NCI-H774 (cell line): ENCODE measurements at regions not wholly inside any gene's neighbourhood (a gene's known extent, or its start where the extent isn't known, plus 50 kb on each side); places are given as distances from the start of the nearest gene placed in this dataset.
"Not testable (repeated sequence)": the region's sequence is repeated elsewhere in the genome, so short reads cannot be mapped to it uniquely, and the experiment has no call there.

Experiments used
- DNase-seq: peaks from one replicate; lab custom pipeline; 2025; lab: John Stamatoyannopoulos, UW

DNA sequence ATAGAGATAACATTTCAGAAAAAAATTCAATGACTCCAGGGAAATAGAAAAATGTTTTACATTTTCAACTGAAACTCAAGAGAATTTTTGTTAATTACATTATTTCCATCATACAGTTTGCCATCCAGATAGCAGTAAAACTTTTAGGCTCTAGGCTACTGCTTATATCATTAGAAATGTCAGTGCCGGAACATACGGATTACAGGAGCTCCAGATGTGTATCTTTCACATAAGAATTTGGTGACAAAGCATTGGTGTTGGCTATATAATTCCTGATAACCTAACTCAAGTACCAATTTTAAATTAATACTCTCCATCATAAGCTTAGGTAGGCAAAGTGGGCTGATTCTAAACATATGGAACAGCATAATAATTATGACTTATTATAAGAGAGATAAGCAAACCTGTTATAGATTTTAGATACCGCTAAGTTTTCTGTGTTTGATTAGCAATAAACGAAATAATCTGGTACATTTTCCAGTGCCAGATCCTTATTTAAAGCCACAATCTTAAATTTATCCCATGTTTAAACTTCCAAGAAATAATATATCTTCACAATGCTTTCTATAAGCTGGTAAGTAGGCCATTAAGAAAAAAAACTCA is 637.9 kb downstream of the NXPH1 start:
- no peak for DNase-seq

DNA sequence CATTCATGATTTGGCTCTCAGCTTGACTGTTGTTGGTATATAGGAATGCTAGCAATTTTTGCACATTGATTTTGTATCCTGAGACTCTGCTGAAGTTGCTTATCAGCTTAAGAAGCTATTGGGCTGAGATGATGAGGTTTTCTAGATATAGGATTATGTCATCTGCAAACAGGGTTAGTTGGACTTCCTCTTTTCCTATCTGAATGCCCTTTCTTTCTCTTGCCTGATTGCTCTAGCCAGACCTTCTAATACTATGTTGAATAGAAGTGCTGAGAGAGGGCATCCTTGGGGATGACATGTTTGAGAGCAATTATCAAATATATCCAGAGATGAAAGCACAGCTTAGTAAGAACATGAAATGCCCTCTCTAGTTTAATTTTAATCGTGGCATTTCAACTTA is 642.4 kb downstream of the NXPH1 start:
- DNase-seq, result not testable (repeated sequence)

DNA sequence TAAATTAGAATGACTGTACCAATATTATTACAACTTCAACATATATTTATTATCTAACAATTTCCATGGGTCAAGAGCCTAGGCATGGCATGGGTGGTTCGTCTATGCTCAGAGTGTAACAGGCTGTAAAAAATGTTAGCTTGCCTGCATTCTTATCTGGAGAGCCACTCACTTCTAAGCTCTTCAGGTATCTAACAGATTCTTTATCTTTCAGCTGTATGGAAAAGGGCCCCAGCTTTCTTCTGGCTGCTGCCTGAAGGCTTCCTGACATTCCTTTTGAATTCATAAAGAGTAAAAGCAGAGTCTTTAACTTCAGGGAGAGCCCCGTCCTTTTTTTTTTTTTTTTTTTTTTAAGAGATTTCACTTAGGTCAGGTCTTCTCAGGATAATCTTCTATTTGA is 648.8 kb downstream of the NXPH1 start:
- no peak for DNase-seq

DNA sequence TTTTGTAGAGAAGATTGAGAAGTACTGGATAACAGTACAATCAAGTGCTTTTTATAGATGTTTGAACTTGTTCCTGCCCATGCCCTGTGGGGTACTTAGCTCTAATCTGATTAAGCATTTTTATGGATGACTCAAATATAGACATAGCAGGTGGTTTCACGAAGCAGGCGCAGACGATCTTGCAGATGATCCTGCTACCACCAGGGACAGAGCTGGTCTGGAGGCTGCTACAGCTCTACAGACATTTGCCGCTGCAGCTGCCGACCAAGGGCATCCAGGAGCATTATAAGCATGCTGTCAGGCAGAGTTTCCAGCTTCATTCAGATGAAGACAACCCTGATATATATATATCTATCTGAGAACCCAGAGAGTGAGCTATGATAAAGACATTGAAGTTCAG is 650.4 kb downstream of the NXPH1 start:
- DNase-seq, result no peak

DNA sequence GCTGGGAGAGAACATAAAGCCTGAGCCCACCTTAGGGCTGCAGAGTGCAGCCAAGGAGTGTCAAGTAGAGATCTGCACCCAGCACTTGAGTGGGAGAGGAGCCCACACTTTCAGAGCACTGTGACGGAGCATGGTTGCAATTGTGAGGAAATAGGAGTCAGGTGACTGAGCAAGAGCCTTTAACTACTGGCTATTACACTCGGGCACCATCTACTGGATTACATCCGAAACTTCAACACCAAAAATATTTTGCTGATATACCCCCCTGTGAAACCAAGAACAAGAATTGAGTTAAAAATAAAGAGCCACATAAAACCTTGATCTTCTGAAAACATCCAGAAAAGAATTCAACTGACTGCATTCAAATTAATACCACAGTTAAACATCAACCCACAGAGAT is 657.9 kb downstream of the NXPH1 start:
- no peak for DNase-seq

DNA sequence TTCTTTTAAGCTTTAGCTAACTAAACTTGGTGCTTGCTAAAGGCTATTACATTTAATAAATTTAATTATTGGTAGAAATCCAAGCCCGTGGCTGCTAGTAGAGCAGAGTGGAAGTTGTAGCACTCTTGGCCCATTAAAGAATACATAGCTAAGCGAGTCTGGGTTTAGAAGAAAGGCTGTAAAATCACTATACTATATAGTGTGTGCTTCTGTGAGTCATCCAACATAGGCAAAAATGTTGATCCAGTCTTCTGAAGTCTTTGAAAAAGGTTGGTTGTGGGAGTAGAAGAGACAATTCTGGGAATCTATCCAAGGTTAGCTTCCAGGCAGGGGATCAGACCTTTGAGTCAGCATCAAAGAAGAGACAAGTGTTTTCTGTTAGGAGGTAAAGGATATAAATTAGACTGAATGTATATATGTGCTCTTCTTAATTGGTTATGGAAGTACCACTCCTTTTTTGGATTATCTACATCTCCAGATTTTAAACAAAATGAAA is 664.2 kb downstream of the NXPH1 start:
- no peak for DNase-seq

DNA sequence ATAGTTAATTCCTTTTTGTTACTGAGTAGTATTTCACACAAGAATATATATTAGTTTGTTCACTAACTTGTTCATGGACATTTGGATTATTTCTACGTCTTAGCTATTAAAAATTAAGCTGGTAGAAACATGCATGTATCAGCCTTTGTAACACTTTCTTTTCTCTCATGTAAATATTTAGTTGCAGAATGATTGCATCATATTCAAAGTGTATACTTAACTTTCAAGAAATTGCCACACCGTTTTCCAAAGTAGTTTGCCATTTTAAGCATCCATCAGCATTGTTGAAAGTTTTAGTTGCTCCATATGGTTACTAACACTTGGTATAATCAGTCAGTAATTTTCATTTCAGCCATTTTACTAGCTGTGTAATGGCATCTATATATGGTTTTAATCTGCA is 666.9 kb downstream of the NXPH1 start:
- DNase-seq, result no peak

DNA sequence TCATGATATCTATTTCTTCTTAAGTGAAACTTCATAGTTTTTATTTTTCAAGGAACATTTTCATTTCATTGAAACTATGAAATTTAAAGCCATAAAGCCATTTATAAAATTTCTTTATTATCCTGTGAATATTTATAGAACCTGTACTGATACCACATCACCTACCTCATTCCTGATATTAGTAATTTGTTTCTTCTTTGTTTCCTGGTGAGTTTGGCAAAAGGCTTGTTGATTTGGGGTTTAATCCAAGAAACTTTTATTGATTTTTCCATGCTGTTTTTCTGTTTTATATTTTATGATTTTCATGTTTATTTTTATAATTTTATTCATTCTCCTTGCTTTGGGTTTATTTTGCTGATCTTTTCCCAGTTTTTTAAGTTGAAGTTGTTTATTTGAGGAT is 669.4 kb downstream of the NXPH1 start:
- no peak for DNase-seq

DNA sequence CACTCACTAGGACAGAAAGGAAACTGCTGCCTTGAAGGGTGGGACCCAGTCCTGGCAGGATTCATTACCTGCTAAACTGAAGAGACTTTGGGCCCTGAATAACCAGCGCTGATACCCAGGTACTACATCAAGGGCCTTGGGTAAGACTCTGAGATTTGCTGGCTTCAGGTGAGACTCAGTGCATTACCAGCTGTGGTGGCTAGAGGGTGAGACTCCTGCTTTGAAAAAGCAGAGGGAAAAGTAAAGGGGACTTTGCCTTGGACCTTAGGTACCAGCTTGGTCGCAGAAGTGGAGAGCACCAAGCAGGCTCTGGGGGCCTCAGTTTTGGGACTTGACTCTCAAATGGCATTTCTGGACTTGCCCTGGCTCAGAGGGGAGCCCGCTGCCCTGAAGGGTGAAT is 673.3 kb downstream of the NXPH1 start:
- DNase-seq, result no peak

DNA sequence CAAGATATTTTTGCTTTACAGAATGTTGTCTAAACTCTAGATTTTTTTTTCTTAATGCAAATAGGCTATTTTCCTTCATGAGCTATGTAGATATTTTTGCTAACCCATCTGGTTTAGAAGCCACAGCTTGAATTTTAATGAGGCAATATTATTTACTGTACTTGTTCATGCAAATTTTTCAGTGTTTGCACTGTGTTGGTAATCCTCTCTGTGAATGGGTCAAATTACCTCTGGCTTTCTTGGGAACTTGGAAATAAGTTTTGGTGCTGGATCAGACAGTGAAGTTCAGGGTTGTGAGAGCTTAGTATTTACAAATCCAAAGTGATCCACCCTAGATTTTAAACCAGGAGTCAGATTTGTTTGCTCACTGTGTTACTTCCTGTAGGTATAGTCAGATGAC is 686.9 kb downstream of the NXPH1 start:
- DNase-seq, result no peak

DNA sequence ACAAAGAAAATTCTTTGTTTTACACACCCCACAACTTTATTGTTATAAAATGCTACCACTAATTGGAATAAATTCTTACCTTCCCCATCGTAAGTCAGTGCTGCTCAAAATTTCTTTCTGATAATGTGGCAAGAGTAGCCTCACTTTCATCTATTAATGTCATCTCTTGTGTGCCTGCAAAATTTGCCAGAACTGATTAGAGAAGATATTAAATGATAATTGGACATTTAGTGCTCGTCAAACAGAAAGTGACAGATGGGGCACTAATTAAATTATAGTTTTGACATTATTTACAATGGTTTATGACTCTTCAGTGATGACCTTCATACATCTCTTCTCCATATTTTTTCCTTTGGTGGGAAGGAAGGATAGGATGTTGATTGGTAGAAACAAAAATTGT is 690.9 kb downstream of the NXPH1 start:
- DNase-seq, result no peak

DNA sequence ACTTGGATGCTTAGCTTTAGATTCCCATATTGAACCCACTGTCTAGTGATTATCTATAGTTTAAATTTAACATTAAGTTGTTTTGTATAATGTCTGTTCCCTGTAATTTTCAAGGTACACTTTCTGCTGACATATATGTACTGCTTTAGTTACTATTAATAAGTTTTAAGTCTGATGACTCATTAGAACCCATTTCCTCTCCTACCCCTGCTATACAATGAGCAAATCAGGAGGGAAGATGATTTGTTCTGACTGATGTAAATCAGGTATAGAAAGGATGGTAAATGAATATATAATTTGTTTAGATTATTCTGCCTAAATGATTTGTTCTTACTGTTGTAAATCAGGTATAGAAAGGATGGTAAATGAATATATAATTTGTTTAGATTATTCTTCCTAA is 691.8 kb downstream of the NXPH1 start:
- no peak for DNase-seq

DNA sequence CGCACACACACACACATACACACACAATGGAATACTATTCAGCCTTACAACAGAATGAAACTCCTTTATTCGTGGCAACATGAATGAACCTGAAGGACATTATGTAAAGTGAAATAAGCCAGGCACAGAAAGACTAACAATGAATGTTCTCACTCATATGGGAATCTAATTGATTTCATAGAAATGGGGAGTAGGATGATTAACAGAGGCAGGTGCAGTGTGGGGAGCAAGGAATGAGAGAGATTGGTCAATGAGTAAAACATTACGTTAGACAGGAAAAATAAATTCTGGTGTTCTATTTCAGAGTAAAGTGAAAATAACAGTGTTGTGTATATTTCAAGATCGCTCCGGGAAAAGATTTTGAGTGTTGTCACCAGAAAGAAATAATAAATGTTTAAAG is 694.5 kb downstream of the NXPH1 start:
- no peak for DNase-seq

DNA sequence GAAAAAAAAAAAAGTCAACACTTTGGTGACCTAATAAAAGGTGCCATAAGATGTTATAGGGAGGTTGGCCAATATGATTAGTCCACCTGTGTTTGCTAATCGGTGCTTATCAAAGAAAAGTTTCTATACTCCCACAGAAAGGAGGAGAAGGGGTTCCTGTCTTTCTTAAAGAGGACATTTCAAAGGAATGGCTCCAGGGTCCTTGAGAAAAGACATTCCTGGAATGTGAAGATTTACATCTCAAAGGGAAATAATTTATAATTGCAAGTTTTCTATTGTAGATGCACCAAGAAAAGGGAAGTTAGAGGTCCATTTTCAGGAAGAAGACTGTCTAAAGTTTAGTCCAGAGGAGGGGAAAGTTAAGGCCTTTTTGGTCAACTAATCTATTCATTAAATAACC is 715.3 kb downstream of the NXPH1 start:
- DNase-seq, result no peak

DNA sequence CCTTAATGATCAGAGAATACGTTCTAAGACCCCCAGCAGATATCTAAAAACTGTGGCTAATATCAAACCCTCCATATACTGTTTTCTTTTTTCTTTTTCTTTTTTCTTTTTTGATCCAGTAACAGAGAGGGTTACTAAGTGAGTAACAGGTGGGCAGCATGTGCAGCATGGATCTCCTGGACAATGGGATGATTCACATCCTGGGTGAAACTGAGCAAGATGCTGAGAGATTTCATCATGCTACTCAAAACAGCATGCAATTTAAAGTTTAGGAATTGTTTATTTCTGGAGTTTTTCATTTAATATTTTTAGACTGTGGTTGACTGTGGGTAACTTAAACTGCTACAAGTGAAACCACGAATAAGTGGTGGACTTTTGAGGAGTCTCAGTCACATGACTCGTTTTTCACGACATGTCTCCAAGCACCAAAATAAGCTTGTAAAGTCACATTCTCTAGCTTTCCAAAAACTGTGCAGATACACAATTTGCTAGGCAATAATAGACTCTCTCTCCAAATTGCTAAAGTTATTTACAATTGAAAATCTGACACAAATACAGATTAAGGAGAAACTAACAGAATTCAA is 716.2 kb downstream of the NXPH1 start:
- no peak for DNase-seq

DNA sequence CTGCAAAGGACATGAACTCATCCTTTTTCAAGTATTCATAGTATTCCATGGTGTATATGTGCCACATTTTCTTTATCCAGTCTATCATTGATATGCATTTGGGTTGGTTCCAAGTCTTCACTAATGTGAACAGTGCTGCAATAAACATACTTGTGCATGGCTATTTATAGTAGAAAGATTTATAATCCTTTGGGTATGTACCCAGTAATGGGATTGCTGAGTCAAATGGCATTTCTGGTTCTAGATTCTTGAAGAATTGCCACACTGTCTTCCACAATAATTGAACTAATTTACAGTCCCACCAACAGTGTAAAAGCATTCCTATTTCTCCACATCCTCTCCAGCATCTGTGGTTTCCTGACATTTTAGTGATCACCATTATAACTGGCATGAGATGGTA is 730.3 kb downstream of the NXPH1 start:
- not testable (repeated sequence) for DNase-seq

DNA sequence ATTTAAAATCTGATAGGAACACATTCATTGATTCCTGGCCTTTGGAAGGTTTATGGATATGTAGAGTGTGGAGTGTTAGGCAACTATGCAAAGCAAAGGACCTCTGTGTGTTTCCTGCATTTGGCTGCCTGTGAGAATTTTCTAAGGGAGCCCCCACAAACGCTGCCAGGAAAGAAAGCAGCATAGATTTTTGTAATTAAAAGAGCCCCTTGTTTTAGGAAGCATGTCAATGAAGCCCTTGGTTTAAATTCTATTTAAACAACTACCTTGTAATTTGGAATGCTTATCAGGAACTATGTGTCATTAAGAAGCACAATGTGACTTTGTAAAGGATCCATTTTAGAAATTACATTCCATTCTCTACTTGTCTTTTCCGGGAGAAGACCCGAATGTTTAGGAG is 742.5 kb downstream of the NXPH1 start:
- no peak for DNase-seq

DNA sequence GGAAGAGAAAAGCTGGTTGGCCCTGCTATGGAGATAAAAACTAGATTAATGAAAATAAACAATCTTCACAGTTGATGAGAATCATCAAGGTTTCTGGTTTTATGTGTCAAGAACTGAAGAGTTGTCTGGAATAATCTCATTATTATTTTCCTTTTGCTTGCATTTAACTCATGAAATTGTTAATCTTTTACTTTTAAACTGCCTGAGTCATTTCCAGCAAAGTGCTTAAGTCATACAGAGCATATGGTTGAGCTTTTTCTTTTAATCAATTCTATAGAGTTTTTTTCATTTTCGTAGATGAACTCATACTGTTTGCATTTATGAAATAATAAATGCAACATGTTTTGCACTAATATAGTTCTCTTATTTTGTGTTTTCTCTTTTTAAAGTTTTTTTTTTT is 747.9 kb downstream of the NXPH1 start:
- no peak for DNase-seq

DNA sequence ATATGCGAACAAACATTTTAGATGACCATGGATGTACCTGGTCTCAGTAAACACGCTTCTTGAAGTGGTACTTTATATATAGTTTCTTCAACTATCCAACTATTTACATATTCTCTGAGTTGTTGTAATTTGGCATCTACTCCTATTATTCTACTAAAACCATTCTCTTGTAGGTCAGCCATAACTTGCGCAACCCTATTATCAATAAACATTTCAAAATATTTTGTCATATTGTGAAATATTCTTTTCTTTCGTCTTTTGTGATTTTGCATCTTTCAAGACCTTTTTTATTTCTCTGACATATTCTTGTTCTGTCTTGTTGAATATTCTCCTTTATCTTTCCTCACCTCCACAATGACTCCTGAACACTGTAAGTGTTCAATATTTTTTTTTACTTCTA is 753.3 kb downstream of the NXPH1 start:
- no peak for DNase-seq

DNA sequence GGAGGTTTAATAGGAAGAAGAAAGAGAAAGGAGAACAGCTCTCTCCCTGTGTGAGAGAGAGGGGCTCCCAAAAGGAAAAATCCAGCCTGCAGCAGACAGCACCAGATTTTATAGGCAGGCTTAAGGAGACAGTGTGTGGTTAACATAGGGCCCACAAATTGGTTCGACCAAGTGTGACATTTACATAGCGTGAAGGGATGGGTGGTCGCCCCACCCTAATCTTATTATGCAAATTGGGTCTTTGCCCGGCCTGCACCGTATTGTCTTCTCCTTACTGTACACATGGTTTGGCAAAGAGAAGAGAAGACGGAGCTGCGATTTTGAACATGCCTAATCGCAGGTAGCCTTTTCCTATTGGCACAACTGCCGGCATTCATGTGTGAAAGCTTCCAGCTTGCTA is 756.3 kb downstream of the NXPH1 start:
- no peak for DNase-seq

DNA sequence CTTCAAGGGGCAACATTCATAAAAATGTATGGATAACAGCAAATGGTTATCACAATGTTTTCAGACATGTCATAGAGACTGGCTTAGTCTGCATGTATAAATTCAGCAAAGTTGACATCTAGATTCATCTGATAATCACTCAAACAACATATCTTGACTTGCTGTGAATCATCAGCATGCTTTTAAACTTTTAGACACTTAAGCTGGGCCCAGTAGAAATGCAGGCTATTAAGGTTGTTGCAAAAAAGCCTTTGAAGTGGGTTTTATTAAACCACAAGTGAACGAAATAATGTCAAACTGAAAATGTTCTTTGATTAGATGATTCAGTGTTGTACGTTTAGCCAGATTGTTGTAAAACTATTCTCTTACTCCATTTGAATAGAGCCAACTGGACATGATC is 759.6 kb downstream of the NXPH1 start:
- DNase-seq, result no peak

DNA sequence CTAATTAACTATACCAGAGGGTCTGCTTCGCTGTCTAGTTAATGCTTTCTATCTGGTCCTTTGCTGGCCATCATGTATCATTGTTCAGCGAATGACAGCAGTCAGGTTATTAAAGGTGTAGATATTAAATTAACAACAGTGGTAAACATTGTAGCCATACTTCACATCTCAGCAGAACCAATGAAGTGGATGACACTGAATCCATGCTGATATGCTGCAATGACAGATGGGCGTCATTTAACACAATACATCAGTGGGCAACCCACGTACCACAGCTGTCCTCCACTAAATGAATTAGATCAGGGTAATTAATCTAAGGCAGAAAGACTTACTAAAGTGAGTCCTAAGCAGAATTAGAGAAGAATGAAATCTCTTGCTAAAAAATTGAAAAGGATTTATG is 767.2 kb downstream of the NXPH1 start:
- DNase-seq, result no peak

DNA sequence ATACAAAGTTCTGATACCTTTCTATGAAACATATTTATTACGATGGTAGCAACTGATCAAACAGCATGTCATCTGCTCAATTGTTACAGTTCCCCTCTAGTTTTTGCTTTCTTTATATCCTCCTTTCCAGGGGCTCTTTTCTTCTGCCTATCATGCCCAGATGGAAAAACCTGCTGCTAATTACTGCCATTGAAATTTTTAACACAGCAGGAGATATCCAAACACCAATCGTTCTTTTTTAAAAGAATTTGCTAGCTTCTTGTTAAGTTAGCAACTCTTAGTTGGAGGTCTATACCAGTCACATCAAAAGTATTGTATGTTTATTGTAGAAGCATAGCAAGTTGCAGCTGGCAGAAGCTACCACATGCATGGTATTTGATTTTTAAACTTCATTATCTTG is 768.5 kb downstream of the NXPH1 start:
- DNase-seq, result no peak

DNA sequence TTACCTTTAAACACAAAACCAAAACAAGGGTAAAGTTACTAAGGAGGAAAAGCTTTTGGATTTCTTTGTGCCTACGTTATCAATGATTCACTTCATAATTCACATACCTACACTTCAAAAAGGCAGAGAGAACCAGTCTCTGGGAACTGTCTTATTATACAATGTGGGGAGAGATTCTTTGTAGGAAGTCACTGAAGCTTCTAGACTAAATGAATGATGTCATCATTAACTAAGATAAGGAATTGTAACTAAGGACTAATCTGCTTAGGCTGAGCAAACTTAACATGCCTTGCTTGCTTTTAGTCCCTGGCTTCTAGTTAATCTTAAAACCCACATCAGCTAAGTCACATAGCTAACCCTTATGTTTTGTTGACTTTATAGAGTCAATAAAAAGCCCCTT is 771.2 kb downstream of the NXPH1 start:
- no peak for DNase-seq
